ENCODE measurements at regions not wholly inside any gene's neighbourhood (a gene's known extent, or its start where the extent isn't known, plus 50 kb on each side); places are given as distances from the start of the nearest gene placed in this dataset.

- TF ChIP-seq CTCF (IDR thresholded peaks at IDR 0.05; ENCODE audit: borderline replicate concordance, extremely low read depth, low read length, poor library complexity, severe bottlenecking) = no peak
- TF ChIP-seq EZH2 (IDR thresholded peaks at IDR 0.05; ENCODE audit: borderline replicate concordance, low read depth, low read length, severe bottlenecking) = no peak
Observed at GRCh38 chr6:168863467-168863866, 390.2 kb downstream of the THBS2 start.
